ENCODE measurements at regions not wholly inside any gene's neighbourhood (a gene's known extent, or its start where the extent isn't known, plus 50 kb on each side); places are given as distances from the start of the nearest gene placed in this dataset.
A peak's percentile ranks its signal among the peaks of the same experiment; 100 is the strongest.
"Not testable (repeated sequence)": the region's sequence is repeated elsewhere in the genome, so short reads cannot be mapped to it uniquely, and the experiment has no call there.

DNA sequence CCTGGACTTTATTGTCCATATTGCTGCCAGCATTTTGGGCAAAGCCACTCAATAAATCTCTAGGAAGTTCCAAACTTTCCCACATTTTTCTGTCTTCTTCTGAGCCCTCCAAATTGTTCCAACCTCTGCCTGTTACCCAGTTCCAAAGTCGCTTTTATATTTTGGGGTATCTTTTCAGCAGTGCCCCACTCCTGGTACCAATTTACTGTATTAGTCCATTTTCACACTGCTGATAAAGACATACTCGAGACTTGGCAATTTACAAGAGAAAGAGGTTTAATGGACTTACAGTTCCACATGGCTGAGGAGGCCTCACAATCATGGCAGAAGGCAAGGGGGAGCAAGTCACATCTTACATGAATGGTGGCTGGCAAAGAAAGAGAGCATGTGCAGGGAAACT lies 53.4 kb downstream of the AHSP start:
- not testable (repeated sequence) for DNase-seq

DNA sequence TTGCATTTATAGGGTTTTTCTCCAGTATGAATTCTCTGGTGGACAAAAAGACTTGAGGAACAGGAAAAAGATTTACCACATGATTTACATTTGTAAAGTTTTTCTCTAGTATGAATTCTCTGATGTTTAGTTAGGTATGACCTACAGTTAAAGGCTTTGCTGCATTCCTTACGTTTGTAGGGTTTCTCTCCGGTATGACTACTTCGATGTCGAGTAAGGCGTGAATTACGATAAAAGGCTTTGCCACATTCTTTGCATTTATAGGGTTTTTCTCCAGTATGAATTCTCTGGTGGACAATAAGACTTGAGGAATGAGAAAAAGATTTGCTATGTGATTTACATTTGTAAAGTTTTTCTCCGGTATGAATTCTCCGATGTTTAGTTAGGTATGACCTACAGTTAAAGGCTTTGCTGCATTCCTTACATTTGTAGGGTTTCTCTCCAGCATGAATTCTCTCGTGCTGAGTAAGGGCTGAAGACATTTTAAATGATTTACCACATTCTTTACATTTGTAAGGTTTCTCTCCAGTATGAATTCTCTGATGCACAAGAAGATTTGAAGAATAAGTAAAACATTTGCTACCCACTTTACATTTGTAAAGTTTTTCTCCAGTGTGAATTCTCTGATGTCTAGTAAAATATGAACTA lies 74.2 kb downstream of the AHSP start:
- DNase-seq: not testable (repeated sequence)

DNA sequence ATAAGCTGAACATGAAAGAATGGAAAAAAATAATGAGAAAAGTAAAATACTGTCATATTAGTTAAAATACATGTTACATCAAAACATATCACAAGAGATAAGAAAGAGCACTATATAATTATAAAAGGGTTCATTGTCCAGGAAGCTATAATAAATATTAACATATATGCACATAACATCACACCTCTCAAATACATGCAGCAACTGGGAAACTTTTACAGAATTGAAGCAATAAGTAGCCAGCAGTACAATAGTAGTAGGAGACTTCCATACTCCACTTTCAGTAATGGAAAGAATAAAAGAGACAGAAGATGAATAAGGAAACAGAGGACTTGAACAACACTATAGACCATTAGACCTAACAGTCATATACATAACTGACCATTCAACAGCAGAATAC lies 90.4 kb downstream of the AHSP start:
- no peak for DNase-seq

DNA sequence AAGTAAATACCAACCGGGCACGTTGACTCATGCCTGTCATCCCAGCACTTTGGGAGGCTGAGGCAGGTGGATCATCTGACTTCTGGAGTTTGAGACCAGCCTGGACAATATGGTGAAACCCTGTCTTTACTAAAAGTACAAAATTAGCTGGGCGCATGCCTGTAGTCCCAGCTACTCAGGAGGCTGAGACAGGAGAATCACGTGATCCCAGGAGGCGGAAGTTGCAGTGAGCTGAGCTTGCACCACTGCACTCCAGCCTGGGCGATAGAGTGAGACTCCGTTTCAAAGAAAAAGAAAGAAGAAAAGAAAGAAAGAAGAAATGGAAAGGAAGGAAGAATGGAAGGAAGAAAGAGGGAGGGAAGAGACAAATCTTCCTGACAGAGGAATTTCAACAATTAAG lies 108.7 kb downstream of the AHSP start:
- DNase-seq: no peak

DNA sequence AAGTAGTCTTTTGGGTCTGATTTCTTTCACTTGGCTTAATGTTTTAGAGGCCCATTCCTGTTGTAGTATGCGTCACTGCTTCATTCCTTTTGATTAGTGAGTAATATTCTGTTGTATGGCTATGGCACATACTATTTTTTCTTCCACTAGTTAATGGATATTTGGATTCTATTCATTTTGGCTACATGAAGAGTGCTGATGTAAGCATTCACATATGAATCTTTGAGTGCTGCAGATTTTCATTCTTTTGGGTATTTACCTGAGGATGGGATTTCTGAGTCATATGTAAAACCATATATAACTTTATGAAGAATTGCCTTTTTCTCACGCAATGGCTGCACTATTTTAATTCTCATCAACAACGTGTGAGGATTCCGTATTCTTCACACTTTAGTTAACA lies 113.6 kb downstream of the AHSP start:
- DNase-seq: no peak

DNA sequence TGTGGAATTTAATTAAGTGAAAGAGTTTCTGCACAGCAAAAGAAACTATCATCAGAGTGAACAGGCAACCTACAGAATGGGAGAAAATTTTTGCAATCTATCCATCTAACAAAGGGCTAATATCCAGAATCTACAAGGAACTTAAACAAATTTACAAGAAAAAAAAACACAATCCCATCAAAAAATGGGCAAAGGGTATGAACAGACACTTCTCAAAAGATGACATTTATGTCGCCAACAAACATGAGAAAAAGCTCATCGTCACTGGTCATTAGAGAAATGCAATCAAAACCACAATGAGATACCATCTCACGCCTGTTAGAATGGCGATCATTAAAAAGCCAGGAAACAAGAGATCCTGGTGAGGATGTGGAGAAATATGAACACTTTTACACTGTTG lies 128.0 kb downstream of the AHSP start:
- DNase-seq: not testable (repeated sequence)

DNA sequence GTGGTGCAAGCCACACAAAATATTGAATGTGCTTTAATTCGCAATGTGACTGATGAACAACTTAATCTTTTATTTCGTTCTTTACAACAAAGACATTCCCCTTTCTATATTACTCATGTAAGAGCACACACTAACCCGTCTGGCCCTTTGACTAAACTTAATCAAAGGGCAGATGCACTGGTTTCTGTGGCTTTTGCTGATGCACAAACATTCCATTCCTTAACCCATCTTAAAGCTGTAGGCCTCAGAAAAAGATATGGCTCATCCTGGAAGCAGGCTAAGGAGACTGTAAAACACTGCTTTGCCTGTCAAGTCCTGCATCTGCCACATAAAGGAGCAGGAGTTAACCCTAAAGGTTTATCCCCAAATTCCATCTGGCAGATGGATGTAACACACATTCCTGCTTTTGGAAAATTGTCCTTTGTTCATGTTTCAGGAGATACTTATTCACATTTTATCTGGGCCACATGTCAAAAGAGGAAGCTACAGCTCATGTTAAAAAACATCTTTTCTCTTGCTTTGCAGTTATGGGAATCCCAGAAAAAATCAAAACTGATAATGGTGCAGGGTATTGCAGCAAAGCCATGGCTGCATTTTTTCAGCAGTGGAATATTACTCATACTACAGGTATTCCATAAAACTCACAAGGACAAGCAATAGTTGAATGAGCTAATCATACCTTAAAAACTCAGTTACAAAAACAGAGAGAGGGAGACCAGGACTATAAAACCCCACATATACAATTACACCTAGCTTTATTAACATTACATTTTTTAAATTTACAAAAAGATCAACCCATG lies 137.2 kb downstream of the AHSP start:
- DNase-seq: no peak

DNA sequence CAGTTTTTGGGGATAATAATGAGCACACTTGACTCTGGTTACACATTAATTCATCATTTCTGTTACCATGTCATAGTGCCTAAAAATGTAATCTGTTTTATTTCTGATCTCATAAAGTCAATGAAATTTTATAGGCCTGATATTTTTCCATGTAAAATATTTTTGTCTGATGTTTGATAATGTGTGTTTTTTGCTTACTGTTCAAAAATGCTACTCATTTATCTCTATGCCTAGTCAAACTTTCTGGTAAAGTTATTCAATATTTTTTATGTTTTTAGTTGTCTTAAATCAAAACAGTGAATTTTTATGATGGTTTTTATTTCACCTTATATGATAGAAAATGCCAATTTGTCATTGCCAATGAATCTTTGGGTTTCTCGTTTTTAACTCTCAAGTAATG lies 147.0 kb downstream of the AHSP start:
- no peak for DNase-seq

DNA sequence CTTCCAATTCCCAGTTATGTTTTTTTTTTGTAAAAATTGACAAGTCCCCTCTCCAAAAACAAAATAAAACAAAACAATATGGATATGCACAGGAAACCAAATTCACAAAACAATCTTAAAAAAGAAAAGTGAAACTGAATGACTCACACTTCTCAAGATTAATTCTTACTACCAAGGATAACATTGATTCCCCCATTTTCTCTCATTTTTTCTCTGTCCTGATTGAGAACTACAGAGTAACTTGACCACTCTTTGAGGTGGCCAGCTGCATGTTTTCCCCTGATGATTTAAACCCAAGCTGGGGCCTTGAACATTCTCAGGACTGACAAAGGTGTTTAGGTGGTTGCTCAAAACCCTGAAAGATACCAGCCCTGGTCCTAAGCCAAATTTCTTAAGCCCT lies 149.0 kb downstream of the AHSP start:
- no peak for DNase-seq

DNA sequence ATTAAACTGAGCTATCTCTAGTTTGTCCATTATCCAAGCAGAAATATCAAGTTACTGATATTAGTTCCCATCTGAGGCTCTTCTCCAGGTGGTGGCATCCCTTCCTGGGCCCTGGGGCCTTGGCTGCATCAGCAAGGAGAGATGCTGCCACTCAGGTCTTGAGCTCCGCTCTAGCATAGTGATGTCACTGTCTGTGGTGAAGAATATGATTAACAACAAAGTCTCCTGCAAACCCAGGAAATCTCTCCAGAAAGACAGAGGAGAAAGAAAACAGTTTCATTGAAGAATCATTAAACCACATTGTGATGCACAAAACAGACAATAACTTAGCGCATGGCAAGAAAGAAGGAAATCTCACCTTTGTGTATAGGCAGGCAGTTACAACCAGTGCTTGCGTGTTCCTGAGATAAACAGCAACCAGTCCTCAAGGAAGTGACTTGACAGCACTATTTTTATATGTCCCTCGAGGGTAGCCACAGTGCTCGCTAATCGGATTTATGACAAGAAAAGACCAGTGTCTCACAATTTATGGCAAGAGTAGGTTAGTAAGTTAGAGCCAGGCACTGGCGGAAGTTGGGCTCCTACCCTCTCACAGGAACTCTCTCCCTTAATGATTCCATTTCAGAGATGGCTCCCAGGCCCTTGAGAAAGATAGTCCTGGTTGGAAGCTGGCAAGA lies 151.1 kb downstream of the AHSP start:
- no peak for DNase-seq

DNA sequence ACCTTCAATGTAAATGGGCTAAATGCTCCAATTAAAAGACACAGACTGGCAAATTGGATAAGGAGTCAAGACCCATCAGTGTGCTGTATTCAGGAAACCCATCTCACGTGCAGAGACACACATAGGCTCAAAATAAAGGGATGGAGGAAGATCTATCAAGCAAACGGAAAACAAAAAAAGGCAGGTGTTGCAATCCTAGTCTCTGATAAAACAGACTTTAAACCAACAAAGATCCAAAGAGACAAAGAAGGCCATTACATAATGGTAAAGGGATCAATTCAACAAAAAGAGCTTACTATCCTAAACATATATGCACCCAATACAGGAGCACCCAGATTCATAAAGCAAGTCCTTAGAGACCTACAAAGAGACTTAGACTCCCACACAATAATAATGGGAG lies 161.6 kb downstream of the AHSP start:
- not testable (repeated sequence) for DNase-seq

DNA sequence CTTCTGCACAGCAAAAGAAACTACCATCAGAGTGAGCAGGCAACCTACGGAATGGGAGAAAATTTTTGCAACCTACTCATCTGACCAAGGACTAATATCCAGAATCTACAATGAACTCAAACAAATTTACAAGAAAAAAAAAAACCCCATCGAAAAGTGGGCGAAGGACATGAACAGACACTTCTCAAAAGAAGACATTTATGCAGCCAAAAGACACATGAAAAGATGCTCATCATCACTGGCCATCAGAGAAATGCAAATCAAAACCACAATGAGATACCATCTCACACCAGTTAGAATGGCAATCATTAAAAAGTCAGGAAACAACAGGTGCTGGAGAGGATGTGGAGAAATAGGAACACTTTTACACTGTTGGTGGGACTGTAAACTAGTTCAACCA lies 164.6 kb downstream of the AHSP start:
- not testable (repeated sequence) for DNase-seq

DNA sequence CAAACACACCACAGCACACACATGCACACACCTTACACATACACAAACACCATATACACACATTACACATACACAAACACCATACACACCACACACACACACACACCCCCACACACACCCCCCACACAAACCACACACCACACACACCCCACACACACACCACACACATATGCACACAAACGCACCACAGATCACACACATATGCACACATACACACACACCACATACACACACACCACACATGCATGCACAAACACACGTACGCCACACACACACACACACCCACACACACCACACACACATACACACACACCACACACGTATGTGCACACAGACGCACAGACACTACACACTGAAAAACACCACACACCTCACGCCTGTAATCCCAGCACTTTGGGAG lies 166.0 kb downstream of the AHSP start:
- DNase-seq: no peak

DNA sequence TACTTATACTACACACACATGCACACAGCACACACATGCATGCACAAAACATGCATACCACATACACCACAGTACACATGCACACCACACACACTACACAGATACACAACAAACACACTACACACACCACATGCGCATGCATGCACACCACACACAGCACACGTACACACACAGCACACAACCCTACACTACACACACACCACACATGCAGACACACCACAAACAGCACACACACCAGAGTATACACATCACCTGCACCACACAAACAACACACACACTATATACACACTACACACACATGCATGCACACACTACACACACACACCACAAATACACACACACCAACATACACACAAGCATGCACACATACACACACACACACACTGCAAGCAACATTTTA lies 166.8 kb downstream of the AHSP start:
- no peak for DNase-seq

DNA sequence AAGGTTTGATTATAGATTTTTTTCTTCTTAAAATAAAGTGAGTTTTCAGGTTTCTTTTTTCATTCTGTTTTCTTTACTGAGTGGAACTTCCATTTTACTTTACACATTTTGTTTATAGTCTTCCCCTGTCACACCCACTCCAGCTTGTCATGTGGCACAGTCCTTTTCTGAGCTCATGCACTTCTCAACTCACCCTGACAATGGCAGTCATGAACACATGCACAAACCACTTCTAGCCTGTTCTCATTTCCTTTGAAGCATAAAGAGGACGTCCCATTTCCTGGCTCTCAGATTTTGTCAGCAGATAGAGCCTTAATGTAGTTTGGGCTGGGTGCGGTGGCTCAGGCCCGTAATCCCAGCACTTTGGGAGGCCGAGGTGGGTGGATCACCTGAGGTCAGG lies 168.0 kb downstream of the AHSP start:
- DNase-seq: no peak

DNA sequence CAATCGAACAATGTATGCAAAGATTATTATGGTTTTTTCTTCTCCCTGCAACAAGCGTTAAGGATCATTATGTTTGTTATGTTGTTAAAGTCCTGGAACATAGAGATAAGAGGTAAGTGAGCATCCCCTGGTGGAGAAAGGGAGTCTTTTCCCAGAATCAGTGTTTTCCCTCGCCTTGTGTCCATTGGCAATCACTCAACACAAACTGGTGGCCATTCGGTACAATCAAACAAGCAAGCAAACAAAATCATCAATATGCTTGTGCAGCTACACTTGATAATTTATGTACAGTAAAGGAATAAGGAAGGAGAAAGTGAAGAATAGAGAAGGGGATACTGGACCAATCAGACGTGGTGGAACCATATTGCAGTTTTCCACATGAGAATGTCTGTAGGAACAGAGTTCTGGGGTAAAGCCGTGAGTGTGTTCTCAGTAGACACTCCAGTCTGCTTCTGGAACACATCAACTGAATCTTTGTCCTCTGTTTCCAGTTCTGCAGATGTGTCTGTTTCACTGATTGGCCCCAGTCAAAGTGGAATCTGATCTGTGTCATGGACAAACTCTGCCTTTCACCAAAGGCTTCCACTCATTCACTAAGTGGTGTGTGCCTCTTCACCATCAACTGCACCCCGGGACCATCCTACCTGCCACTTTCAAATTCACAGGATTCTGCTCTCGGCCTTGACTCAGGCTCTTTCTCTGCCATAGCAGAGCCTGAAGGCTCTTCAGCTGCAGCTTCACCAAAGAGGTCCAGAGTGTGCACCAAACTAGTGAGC lies 169.5 kb downstream of the AHSP start:
- DNase-seq: no peak

DNA sequence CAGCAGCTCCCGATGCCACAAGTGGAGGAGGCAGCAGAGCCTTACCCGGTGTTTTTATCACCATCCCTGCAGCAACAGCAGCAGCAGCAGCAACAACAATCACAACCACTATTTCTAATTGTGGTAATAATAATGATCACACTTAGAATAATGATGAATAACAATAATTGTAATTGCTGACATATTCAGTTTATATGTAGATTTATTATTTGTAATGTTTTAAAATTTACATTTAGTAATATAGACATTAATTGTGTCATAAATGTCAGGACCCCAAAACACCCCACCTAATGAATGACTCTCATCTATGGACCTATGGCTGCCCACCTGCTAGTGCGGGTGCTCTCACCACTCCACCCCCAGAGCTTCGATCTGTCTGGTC lies 170.0 kb downstream of the AHSP start:
- DNase-seq: no peak

DNA sequence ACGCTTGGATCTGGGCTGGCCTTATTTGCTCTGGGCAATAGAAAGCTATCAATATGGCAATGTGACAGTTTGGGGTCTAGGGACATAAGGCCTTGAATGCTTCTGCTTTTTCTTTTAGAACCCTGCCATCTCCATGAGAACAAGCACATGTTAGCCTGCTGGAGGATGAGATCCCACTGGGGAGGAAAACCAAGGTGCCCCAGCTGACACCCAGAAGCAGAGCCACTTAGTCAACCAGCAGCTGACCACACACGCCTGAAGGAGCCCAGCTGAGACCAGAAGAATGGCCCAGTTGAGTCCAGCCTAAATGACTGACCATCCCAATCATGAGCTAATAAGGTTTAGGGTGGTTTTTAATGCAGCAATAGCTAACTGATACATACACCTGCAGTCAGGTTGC lies 171.2 kb downstream of the AHSP start:
- DNase-seq: no peak

DNA sequence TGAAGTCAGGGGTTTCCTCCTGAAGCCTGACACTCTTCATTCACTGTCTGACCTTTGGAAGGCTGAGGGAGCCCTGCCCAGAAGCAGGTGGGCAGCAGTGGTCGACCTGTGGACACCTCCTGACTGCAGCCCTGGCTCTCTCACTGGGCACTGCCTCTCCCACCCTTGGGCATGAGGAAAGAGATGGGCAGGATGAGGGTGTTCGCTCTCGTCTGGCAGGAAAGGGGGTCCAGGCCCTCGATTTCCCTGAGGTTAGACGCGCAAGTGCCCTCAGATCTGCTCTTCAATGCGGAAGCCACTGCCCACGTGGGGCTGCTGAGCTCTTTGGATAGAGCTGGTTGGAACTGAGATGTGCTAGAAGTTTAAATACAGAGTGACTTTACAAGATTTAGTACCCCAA lies 171.9 kb downstream of the AHSP start:
- no peak for DNase-seq

DNA sequence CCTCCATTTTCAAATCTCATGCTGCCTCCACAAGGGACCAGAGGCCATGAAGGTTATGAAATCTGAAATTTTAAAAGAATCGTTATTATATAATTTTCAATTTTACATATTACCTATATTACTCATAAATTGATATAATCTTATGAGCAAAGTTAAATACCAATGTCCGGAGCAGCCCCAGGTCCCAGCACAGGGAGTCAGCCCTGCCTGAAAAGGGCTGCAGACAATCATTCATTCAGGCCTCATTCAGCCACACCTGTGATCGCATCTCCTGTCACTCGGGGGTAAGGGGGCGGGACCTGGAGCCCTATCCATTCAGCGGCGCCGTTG lies 172.5 kb downstream of the AHSP start:
- DNase-seq: peak; percentile 63

DNA sequence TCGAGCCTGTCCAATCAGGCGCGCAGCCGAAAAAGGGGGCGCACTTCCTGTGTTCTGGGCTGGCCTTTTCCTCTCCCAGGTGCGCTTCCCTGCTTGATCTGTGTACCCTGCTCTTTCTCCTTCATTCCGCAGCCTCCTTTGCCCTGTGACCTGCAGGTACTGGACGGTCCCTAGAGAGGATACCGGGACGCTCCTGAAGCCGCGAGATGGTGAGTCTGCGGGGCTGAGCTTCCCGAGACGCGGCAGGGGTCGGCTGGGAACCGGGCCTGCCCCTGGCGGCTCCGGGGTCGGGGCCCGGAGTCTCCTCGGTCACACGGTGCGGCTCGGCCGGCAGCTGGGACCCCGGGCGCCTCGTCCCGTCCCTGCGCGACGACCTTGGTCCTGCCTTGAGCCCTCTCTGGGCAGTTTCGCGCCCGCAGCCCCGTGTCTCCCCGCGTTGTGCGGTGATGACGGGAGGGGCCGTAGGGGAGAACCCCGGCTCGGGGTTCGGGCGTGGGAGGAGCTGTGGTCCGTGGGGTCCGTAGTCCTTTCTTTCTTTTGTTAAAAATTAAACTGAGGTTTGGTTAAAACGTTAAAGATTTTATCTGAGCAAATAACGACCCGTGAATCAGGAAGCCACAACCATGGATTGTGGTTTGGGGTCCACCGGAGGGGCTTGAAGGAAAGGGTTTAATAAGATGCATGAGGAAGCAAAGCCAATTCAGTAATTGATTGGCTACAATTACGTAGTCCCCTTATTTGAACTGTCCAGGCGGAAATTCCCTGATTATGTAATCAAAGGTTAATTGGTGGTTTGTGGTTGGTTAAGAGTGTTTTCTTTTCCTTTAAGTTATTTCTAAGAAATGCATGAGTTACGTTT lies 172.8 kb upstream of the ZNF267 start:
- no peak for DNase-seq

DNA sequence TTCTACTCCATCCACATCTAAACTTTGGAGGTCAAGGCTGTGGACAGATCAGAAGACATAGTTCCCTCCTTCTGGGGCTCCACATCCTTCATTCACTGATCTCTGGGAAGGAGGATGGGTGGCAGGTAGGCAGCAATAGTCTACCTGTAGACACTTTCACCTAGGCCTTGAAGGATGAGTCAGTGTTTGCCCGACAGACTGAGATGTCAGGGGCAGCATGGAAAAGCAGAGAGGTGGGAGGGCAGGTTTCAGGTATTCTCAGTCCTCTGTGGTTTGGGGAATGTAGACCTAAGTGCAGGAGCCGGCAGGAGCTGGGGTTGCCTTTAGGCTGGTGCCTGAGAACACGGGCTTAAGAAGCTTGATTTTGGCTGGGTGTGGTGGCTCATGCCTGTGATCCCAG lies 171.9 kb upstream of the ZNF267 start:
- DNase-seq: no peak

DNA sequence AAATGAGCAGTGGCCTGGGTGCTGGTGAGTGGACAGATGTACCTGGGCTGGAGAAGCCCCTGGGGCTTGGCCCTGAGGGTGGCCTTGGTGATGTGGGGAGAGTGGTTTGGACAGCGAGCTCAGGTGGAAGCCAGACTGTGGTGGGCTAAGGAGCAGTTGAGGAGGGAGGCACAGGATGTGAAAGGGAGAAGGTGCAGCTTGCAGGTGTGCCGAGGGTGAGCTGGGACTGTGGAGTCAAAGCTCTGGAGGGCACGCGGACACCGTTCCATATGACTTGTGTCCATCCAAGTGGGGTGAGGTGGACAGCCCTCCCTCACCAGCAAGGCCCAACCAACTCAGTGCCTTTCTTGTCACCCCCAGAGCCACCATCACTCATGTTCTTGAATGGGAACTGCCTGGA lies 170.8 kb upstream of the ZNF267 start:
- no peak for DNase-seq
